ENCODE measurements at regions not wholly inside any gene's neighbourhood (a gene's known extent, or its start where the extent isn't known, plus 50 kb on each side); places are given as distances from the start of the nearest gene placed in this dataset.

DNA sequence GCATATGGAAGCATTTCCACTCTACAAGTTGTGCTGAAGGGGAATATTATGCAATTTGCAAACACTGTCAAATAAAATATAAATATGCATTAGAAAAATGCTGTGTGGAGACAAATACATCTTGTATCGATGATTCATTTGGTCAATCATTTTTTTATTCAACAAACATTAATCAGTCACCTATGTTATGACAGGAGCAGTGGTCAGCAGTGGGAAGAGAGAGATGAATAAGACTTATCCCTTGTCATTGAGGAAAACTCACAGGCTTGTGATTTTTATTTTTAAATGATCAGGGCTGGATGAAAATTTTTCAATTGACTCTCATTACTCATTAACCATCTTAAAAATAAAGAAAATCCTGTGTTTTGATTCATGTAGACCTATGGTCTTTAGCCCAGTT, 574.1 kb downstream of the ACTL7B start:
- H3K27ac ChIP-seq: no peak overlapping the region
- no peaks in the 10 kb centered on the region for H3K4me1 ChIP-seq (replicated peaks in 1 of 2)
- TF ChIP-seq, protein P1, sequence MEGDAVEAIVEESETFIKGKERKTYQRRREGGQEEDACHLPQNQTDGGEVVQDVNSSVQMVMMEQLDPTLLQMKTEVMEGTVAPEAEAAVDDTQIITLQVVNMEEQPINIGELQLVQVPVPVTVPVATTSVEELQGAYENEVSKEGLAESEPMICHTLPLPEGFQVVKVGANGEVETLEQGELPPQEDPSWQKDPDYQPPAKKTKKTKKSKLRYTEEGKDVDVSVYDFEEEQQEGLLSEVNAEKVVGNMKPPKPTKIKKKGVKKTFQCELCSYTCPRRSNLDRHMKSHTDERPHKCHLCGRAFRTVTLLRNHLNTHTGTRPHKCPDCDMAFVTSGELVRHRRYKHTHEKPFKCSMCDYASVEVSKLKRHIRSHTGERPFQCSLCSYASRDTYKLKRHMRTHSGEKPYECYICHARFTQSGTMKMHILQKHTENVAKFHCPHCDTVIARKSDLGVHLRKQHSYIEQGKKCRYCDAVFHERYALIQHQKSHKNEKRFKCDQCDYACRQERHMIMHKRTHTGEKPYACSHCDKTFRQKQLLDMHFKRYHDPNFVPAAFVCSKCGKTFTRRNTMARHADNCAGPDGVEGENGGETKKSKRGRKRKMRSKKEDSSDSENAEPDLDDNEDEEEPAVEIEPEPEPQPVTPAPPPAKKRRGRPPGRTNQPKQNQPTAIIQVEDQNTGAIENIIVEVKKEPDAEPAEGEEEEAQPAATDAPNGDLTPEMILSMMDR (IDR thresholded peaks at IDR 0.05): no peak
- no peak for TF ChIP-seq POLR2A (IDR thresholded peaks at IDR 0.05)
- intact Hi-C loops (cut with DNase I): no loop called here
- no peak for DNase-seq
- H3K4me3 ChIP-seq: no peak overlapping the region
- 79 to 88% (median 84%) methylated on average over 1 of the region's 1 CpG for WGBS, 4 donors
- no peaks in the 10 kb centered on the region for H3K9me3 ChIP-seq (replicated peaks in 1 of 3)
- H3K36me3 ChIP-seq (replicated peaks in 1 of 2): no peaks in the 10 kb centered on the region
- no peaks in the 10 kb centered on the region for H3K27me3 ChIP-seq

DNA sequence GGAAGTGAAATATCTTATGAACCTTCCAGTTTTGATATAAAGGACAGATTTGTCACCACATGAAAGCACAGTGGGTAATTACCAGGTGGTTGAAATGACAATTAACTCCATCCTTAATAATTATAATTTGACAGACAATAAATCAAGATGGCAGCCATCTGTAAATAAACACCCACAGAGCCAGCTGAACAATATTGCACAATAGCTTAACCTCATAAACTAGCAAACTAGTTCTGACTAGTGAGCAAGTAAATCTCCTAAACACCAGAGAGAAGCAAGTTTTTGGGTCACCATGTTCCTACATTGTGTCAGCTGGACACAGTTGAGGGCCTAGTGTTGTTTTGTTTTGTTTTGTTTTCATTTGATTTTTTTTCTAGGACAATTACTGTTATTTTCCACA, 577.4 kb downstream of the ACTL7B start:
- H3K4me1 ChIP-seq (replicated peaks in 1 of 2): no peaks in the 10 kb centered on the region
- no peaks in the 10 kb centered on the region for H3K27me3 ChIP-seq
- no peaks in the 10 kb centered on the region for H3K9me3 ChIP-seq (replicated peaks in 1 of 3)
- TF ChIP-seq, protein P1 (IDR thresholded peaks at IDR 0.05): no peak
- TF ChIP-seq POLR2A (IDR thresholded peaks at IDR 0.05): no peak
- no peak overlapping the region for H3K27ac ChIP-seq
- intact Hi-C loops (cut with DNase I): no loop called here
- H3K4me3 ChIP-seq: no peak overlapping the region
- no peaks in the 10 kb centered on the region for H3K36me3 ChIP-seq (replicated peaks in 1 of 2)
- DNase-seq: no peak

DNA sequence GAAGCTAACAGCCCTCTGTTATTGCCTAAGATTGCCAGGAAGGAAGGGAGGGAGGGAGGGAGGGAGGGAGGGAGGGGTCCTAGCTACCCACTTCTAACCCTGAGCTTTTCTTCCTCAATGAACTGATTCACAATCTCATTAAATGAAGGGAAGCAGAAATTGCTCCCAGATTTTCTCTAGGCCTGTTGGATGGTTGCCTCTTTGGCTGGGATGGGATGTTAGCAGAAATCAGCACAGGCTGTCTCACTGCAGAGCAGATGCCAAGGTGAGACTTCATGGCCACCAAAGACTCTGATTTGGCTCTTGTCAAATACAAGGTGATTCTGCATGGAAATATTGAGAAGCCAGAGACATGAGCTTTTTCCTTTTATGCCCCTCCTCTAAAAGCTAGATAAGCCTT, 578.6 kb downstream of the ACTL7B start:
- DNase-seq: no peak
- H3K27me3 ChIP-seq: no peaks in the 10 kb centered on the region
- no peaks in the 10 kb centered on the region for H3K9me3 ChIP-seq (replicated peaks in 1 of 3)
- no peaks in the 10 kb centered on the region for H3K36me3 ChIP-seq (replicated peaks in 1 of 2)
- no peaks in the 10 kb centered on the region for H3K4me1 ChIP-seq (replicated peaks in 1 of 2)
- TF ChIP-seq POLR2A (IDR thresholded peaks at IDR 0.05): no peak
- TF ChIP-seq, protein P1 (IDR thresholded peaks at IDR 0.05): no peak
- intact Hi-C loops (cut with DNase I): no loop called here
- no peak overlapping the region for H3K4me3 ChIP-seq
- H3K27ac ChIP-seq: no peak overlapping the region

DNA sequence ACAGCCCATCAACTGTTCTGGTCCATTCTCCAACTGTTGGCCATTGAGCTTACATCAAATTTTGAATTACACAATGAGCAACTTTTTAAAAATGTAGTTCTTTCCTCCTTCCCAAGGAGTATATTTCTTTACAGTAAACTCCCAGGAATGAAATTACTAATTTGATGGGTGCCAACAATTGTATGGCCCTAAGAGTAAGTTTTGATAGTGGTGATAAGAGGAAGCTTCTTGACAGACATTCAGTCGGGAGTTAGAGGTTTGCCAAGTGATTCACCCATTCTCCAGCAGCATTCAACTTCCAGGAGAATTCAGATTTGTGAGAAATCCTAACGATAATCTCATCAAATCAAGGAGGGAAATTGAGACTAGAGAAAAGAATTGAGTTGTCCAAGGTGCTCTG, 579.9 kb downstream of the ACTL7B start:
- intact Hi-C loops (cut with DNase I): no loop called here
- no peaks in the 10 kb centered on the region for H3K4me1 ChIP-seq (replicated peaks in 1 of 2)
- WGBS, 4 donors: 67 to 84% (median 80%) methylated on average over 2 of the region's 2 CpGs
- no peak for DNase-seq
- H3K9me3 ChIP-seq (replicated peaks in 1 of 3): no peaks in the 10 kb centered on the region
- no peak overlapping the region for H3K27ac ChIP-seq
- no peaks in the 10 kb centered on the region for H3K36me3 ChIP-seq (replicated peaks in 1 of 2)
- H3K27me3 ChIP-seq: no peaks in the 10 kb centered on the region
- TF ChIP-seq, protein P1 (IDR thresholded peaks at IDR 0.05): no peak
- TF ChIP-seq POLR2A (IDR thresholded peaks at IDR 0.05): no peak
- no peak overlapping the region for H3K4me3 ChIP-seq

Measured in adrenal gland (tissue), 9 donors.